ENCODE measurements at regions not wholly inside any gene's neighbourhood (a gene's known extent, or its start where the extent isn't known, plus 50 kb on each side); places are given as distances from the start of the nearest gene placed in this dataset.

DNA sequence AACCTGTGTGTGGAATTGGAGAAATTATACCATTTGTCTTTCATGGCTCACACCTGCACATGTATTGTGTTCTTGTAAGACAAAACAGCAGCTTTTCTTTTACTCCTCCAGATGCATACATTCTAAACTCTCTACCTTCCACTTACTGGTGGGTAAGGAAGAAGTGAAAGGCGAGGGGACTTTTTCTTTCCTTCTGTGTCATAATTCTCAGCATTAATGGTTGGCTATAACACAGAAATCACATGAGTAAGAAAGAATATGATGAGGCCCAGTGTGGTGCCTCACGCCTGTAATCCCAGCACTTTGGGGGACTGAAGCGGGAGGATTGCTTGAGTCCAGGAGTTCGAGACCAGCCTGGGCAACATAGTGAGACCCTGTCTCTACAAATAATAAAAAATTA lies 57.8 kb upstream of the SHANK2 start:
- no peaks in the 10 kb centered on the region for H3K79me2 ChIP-seq (ENCODE audit: low read depth)
- no peaks in the 10 kb centered on the region for H4K20me1 ChIP-seq (ENCODE audit: low read depth)
- no peak for DNase-seq (ENCODE audit: low spot score)
- no peaks in the 10 kb centered on the region for H3K36me3 Mint-ChIP-seq
- H3K4me2 ChIP-seq: no peak overlapping the region
- H3K4me3 ChIP-seq: no peak overlapping the region
- no peak overlapping the region for H2AFZ ChIP-seq (replicated peaks)
- no peaks in the 10 kb centered on the region for H3F3A ChIP-seq (ENCODE audit: low read depth)
- no peaks in the 10 kb centered on the region for H3K9me3 ChIP-seq (ENCODE audit: low read depth)
- H3K27ac Mint-ChIP-seq: no peak overlapping the region
- no peak for TF ChIP-seq EZH2phosphoT487 (IDR thresholded peaks at IDR 0.05)
- no peak for TF ChIP-seq EZH2 (IDR thresholded peaks at IDR 0.05)
- TF ChIP-seq, protein P1, sequence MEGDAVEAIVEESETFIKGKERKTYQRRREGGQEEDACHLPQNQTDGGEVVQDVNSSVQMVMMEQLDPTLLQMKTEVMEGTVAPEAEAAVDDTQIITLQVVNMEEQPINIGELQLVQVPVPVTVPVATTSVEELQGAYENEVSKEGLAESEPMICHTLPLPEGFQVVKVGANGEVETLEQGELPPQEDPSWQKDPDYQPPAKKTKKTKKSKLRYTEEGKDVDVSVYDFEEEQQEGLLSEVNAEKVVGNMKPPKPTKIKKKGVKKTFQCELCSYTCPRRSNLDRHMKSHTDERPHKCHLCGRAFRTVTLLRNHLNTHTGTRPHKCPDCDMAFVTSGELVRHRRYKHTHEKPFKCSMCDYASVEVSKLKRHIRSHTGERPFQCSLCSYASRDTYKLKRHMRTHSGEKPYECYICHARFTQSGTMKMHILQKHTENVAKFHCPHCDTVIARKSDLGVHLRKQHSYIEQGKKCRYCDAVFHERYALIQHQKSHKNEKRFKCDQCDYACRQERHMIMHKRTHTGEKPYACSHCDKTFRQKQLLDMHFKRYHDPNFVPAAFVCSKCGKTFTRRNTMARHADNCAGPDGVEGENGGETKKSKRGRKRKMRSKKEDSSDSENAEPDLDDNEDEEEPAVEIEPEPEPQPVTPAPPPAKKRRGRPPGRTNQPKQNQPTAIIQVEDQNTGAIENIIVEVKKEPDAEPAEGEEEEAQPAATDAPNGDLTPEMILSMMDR (IDR thresholded peaks at IDR 0.05): no peak
- H3K9ac ChIP-seq: no peak overlapping the region
- H3K4me3 Mint-ChIP-seq: no peak overlapping the region
- no peaks in the 10 kb centered on the region for H3K36me3 ChIP-seq
- H3K27ac ChIP-seq: no peak overlapping the region
- peaks cover 3% of the 10 kb centered on the region for H3K27me3 Mint-ChIP-seq (ENCODE audit: insufficient read depth, low read depth)
- H3K4me1 ChIP-seq: no peaks in the 10 kb centered on the region
- H3K9me3 Mint-ChIP-seq: peaks cover 5% of the 10 kb centered on the region
- H3K4me1 Mint-ChIP-seq: no peaks in the 10 kb centered on the region
- no peaks in the 10 kb centered on the region for H3K27me3 ChIP-seq

DNA sequence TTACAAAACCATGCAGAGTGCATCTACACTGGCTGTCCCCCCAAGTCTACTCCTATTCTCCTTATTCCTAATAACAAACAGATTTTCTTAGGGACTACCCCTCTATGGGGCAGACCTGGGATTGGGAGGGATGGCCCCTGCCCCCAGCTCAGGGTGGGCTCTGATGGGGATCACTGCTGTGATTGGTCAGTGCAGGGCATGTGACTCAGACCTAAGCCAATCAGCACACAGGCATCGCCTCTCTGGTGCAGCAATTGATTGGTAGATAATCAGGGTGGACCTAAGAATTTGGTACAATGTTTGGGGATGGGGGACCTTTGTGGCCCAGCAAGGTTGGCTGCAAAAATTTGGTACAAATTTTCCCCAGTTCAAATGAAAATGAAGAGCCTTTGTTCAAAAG lies 57.2 kb upstream of the SHANK2 start:
- no peaks in the 10 kb centered on the region for H3K4me1 ChIP-seq

DNA sequence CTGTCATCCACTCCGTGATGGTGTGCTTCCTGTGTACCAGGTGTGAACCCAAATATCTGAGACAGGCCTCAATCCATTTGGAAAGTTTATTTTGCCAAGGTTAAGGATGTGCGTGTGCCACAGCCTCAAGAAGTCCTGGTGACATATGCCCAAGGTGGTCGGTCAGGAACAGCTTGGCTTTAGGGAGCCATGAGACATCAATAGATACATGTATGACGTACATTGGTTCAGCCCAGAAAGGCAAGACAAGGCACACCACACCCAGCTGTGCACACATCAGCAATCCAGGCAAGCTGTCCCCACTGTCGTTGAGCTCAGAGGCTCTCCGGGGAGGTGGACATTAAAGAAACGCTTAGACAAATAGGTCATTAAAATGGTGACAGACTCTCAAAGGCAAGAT lies 56.8 kb upstream of the SHANK2 start:
- Mint-ChIP-seq H3K9me3 (peaks cover 5% of the 10 kb centered on the region), H3K27me3 (ENCODE audit: insufficient read depth, low read depth) (peaks cover 4% of the 10 kb centered on the region), H3K4me3 (no peak overlapping the region), H3K4me1 (no peaks in the 10 kb centered on the region), H3K27ac (no peak overlapping the region), H3K36me3 (no peaks in the 10 kb centered on the region)
- Histone ChIP-seq H3K4me2 (no peak overlapping the region), H3K9ac (no peak overlapping the region), H2AFZ (replicated peaks) (no peak overlapping the region), H3F3A (ENCODE audit: low read depth) (no peaks in the 10 kb centered on the region), H3K4me3 (no peak overlapping the region), H3K79me2 (ENCODE audit: low read depth) (no peaks in the 10 kb centered on the region), H3K27ac (no peak overlapping the region), H3K36me3 (no peaks in the 10 kb centered on the region), H4K20me1 (ENCODE audit: low read depth) (no peaks in the 10 kb centered on the region), H3K27me3 (no peaks in the 10 kb centered on the region), H3K9me3 (ENCODE audit: low read depth) (no peaks in the 10 kb centered on the region), H3K4me1 (no peaks in the 10 kb centered on the region)
- TF ChIP-seq EZH2 (IDR thresholded peaks at IDR 0.05) (no peak), EZH2phosphoT487 (IDR thresholded peaks at IDR 0.05) (no peak)
- TF ChIP-seq, protein P1 (IDR thresholded peaks at IDR 0.05): no peak
- no peak for DNase-seq (ENCODE audit: low spot score)

More for the DNA sequence above, 57.2 kb upstream of the SHANK2 start:
- no peaks in the 10 kb centered on the region for H3K36me3 Mint-ChIP-seq
- H3K79me2 ChIP-seq (ENCODE audit: low read depth): no peaks in the 10 kb centered on the region
- H3K4me1 Mint-ChIP-seq: no peaks in the 10 kb centered on the region
- H3K27ac Mint-ChIP-seq: no peak overlapping the region
- H3K4me3 Mint-ChIP-seq: no peak overlapping the region
- H3K9me3 ChIP-seq (ENCODE audit: low read depth): no peaks in the 10 kb centered on the region
- H3K4me2 ChIP-seq: no peak overlapping the region
- H3K4me3 ChIP-seq: no peak overlapping the region
- TF ChIP-seq EZH2phosphoT487 (IDR thresholded peaks at IDR 0.05) (no peak), EZH2 (IDR thresholded peaks at IDR 0.05) (no peak)
- TF ChIP-seq, protein P1 (IDR thresholded peaks at IDR 0.05): no peak
- no peak for DNase-seq (ENCODE audit: low spot score)
- no peaks in the 10 kb centered on the region for H4K20me1 ChIP-seq (ENCODE audit: low read depth)
- H3K9ac ChIP-seq: no peak overlapping the region
- no peaks in the 10 kb centered on the region for H3K27me3 ChIP-seq
- peaks cover 3% of the 10 kb centered on the region for H3K27me3 Mint-ChIP-seq (ENCODE audit: insufficient read depth, low read depth)
- H3K9me3 Mint-ChIP-seq: peaks cover 5% of the 10 kb centered on the region
- no peaks in the 10 kb centered on the region for H3F3A ChIP-seq (ENCODE audit: low read depth)
- no peaks in the 10 kb centered on the region for H3K36me3 ChIP-seq
- H2AFZ ChIP-seq (replicated peaks): no peak overlapping the region
- H3K27ac ChIP-seq: no peak overlapping the region
